ENCODE measurements at regions not wholly inside any gene's neighbourhood (a gene's known extent, or its start where the extent isn't known, plus 50 kb on each side); places are given as distances from the start of the nearest gene placed in this dataset.
"Not testable (repeated sequence)": the region's sequence is repeated elsewhere in the genome, so short reads cannot be mapped to it uniquely, and the experiment has no call there.

- TF ChIP-seq CTCF, EP300 (IDR thresholded peaks at IDR 0.05): not testable (repeated sequence)
These were observed 212.6 kb downstream of the KCNJ2 start for GRCh38 chr17:70381916-70382315.

All from ovary (tissue), 3 donors.